Ovary (tissue), 3 donors: ENCODE measurements at regions not wholly inside any gene's neighbourhood (a gene's known extent, or its start where the extent isn't known, plus 50 kb on each side); places are given as distances from the start of the nearest gene placed in this dataset.

ENCODE experiments used
- POLR2A ChIP-seq: fragments of 450-650 bp; IDR thresholded peaks from one replicate; pipeline ENCODE4 v1.6.1; 2017; ENCODE audit warnings: antibody characterized with exemption, mild to moderate bottlenecking, moderate library complexity
- TF ChIP-seq, protein P1 (sequence below), 3 donors: fragments of 450-650 bp in 2 of 3; fragments of 200-600 bp in 1 of 3; IDR thresholded peaks; one replicate each; pipeline versions ENCODE4 v1.5.1 to v1.8.0; 2016 to 2022; ENCODE audit warnings: antibody characterized with exemption in 3 of 3, mild to moderate bottlenecking in 1 of 3
- donor health status: DM: no; HTN: no; CAD: no.

DNA sequence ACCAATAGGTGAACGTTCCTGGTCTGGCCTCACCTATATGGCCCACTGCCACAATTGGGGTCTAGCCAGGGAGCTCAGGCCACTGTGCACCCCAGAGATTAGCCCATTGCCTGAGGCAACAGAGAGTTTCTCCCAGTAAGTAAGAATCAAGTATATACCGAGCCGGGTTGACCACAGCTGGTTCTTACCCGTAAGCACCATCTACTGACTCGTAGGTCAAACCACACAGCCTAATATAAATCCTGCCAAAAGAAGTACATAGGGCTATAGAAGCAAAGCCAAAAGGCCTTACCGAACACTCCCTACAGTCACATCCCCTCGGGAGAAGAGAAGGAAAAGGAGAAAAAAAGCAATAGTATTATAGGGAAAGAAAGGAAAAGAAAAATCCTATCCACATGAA, 463.6 kb upstream of the GJE1 start:
- TF ChIP-seq, protein P1, sequence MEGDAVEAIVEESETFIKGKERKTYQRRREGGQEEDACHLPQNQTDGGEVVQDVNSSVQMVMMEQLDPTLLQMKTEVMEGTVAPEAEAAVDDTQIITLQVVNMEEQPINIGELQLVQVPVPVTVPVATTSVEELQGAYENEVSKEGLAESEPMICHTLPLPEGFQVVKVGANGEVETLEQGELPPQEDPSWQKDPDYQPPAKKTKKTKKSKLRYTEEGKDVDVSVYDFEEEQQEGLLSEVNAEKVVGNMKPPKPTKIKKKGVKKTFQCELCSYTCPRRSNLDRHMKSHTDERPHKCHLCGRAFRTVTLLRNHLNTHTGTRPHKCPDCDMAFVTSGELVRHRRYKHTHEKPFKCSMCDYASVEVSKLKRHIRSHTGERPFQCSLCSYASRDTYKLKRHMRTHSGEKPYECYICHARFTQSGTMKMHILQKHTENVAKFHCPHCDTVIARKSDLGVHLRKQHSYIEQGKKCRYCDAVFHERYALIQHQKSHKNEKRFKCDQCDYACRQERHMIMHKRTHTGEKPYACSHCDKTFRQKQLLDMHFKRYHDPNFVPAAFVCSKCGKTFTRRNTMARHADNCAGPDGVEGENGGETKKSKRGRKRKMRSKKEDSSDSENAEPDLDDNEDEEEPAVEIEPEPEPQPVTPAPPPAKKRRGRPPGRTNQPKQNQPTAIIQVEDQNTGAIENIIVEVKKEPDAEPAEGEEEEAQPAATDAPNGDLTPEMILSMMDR (IDR thresholded peaks at IDR 0.05), result no peak
- TF ChIP-seq POLR2A, result no peak
